Activated T-helper 2 cell treated with anti-CD3 and anti-CD28 coated beads, Interferon-gamma antibody, Interleukin-2, Interleukin-4, amounts not matched to agents 10 μg/mL and 5 μg/mL and 100 μg/mL, durations not matched to agents 14 hours and 24 hours and 36 hours (primary cell): ENCODE measurements at regions not wholly inside any gene's neighbourhood (a gene's known extent, or its start where the extent isn't known, plus 50 kb on each side); places are given as distances from the start of the nearest gene placed in this dataset.

Experiments used
- DNase-seq: peaks from one replicate; pipeline ENCODE4 v3.0.0; 2021; ENCODE audit warnings: low spot score
- H3K27ac Mint-ChIP-seq: one replicate; pipeline ENCODE4 v1.8.0; 2021; ENCODE audit warnings: mixed read lengths
- H3K27me3 Mint-ChIP-seq: one replicate; pipeline ENCODE4 v1.8.0; 2021; ENCODE audit warnings: low read depth, mixed read lengths
- H3K36me3 Mint-ChIP-seq: one replicate; pipeline ENCODE4 v1.8.0; 2021; ENCODE audit warnings: low read depth, mixed read lengths
- H3K4me1 Mint-ChIP-seq: one replicate; pipeline ENCODE4 v1.8.0; 2021; ENCODE audit warnings: low read depth, mixed read lengths
- H3K4me3 Mint-ChIP-seq: one replicate; pipeline ENCODE4 v1.8.0; 2021; ENCODE audit warnings: low read depth, mild to moderate bottlenecking, moderate library complexity, mixed read lengths
- H3K9me3 Mint-ChIP-seq: one replicate; pipeline ENCODE4 v1.8.0; 2021; ENCODE audit warnings: mixed read lengths
- intact Hi-C: fragments of 100-400 bp; cut with micrococcal nuclease; formaldehyde crosslinking; loops from one replicate; pipeline ENCODE4 v1.15.1; 2023

GRCh38 chr6:137755284-137755683 lies 111.8 kb upstream of the TNFAIP3 start:
- no peak for DNase-seq
- peaks cover 3% of the 10 kb centered on the region for H3K36me3 Mint-ChIP-seq
- no peaks in the 10 kb centered on the region for H3K27me3 Mint-ChIP-seq
- H3K4me1 Mint-ChIP-seq = peaks cover 34% of the 10 kb centered on the region
- no peaks in the 10 kb centered on the region for H3K9me3 Mint-ChIP-seq
- intact Hi-C loops = no loop called here
- H3K27ac Mint-ChIP-seq = no peak overlapping the region
- no peak overlapping the region for H3K4me3 Mint-ChIP-seq

DNA sequence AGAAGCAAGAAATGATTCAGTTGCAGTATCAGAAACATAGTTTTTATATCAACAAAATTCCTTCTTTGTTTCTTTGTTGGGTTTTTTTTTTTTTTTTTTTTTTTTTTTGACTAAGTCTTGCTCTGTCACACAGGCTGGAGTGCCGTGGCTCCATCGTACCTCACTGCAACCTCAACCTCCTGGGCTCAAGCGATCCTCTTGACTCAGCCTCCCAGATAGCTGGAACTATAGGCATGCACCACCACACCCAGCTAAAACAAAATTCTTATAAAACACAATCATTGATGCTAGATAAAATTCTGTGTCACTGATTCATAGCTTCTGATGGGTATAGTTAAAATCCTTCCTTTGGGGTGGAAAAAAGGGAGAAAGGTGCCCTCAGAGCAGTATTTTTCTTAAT lies 110.3 kb upstream of the TNFAIP3 start:
- DNase-seq = no peak
- Mint-ChIP-seq H3K4me3 (no peak overlapping the region), H3K4me1 (peaks cover 34% of the 10 kb centered on the region), H3K9me3 (no peaks in the 10 kb centered on the region), H3K27ac (no peak overlapping the region), H3K27me3 (no peaks in the 10 kb centered on the region), H3K36me3 (peaks cover 3% of the 10 kb centered on the region)
- intact Hi-C loops = no loop called here

GRCh38 chr6:137758661-137759060 lies 108.4 kb upstream of the TNFAIP3 start:
- peaks cover 32% of the 10 kb centered on the region for H3K4me1 Mint-ChIP-seq
- DNase-seq = no peak
- intact Hi-C loops = no loop called here
- no peak overlapping the region for H3K27ac Mint-ChIP-seq
- H3K36me3 Mint-ChIP-seq = peaks cover 3% of the 10 kb centered on the region
- H3K27me3 Mint-ChIP-seq = no peaks in the 10 kb centered on the region
- no peak overlapping the region for H3K4me3 Mint-ChIP-seq
- no peaks in the 10 kb centered on the region for H3K9me3 Mint-ChIP-seq

GRCh38 chr6:137759624-137760023 lies 107.4 kb upstream of the TNFAIP3 start:
- intact Hi-C loops = no loop called here
- H3K9me3 Mint-ChIP-seq = no peaks in the 10 kb centered on the region
- no peak for DNase-seq
- H3K36me3 Mint-ChIP-seq = peaks cover 3% of the 10 kb centered on the region
- no peaks in the 10 kb centered on the region for H3K27me3 Mint-ChIP-seq
- H3K4me1 Mint-ChIP-seq = peaks cover 30% of the 10 kb centered on the region
- H3K27ac Mint-ChIP-seq = no peak overlapping the region
- no peak overlapping the region for H3K4me3 Mint-ChIP-seq

GRCh38 chr6:137761072-137761471 lies 106.0 kb upstream of the TNFAIP3 start:
- H3K4me3 Mint-ChIP-seq = no peak overlapping the region
- H3K9me3 Mint-ChIP-seq = no peaks in the 10 kb centered on the region
- no peaks in the 10 kb centered on the region for H3K27me3 Mint-ChIP-seq
- no peaks in the 10 kb centered on the region for H3K36me3 Mint-ChIP-seq
- no peak overlapping the region for H3K27ac Mint-ChIP-seq
- peaks cover 20% of the 10 kb centered on the region for H3K4me1 Mint-ChIP-seq
- intact Hi-C loops = no loop called here
- DNase-seq = no peak

DNA sequence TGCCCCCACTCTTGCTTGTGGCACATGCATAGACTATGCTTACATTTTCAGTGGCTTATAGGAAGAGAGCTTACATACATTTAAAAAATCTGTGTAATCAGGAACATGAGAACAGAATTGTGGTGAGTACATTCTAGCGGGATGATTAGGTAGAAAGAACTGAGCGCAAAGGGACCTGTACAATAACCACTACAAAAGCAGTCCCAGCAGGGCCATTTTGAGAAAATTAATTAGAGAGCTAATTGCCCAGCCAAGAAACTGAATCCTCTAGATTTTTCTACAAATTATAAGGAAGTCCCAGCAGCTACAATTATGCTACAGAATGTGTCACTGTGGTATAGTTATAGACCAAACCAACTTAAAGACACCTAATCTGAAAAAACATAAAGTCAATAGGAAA lies 105.6 kb upstream of the TNFAIP3 start:
- intact Hi-C loops = no loop called here
- no peaks in the 10 kb centered on the region for H3K9me3 Mint-ChIP-seq

DNA sequence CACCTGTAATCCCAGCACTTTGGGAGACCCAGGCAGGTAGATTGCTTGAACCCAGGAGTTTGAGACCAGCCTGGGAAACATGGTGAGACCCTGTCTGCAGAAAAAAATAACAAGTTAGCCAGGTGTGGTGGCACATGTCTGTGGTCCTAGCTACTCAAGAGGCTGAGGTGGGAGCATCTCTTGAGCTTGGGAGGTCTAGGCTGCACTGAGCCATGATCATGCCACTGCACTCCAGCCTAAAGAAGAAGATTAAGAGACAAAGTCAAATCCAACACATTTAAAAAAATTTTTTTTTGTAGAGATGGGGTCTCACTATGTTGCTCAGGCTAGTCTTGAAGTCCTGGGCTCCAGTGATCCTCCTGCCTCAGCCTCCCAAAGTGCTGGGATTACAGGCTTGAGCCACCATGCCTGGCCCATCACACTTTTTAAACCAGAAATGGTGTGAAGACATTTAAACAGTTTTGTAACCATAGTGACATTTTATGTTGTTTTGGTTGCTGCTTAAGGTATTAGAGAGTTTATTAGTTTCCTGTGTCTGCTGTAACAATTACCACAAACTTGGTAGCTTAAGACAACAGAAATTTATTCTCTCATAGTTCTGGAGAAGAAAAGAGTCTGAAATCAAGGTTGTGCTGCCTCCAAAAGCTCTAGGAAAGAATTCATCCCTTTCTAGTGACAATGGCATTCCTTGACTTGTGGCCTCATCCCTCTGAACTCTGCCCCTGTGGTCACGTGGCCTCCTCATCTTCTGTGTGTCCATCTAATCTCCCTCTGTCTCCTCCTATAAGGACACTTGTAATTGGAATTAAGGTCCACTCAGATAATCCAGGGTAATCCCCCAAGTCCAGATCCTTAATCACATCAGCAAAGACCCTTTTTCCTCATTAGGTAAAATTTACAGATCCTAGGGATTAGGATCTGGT lies 104.6 kb upstream of the TNFAIP3 start:
- Mint-ChIP-seq H3K4me1 (peaks cover 25% of the 10 kb centered on the region), H3K27me3 (no peaks in the 10 kb centered on the region), H3K9me3 (peaks cover 4% of the 10 kb centered on the region), H3K27ac (no peak overlapping the region), H3K4me3 (no peak overlapping the region), H3K36me3 (no peaks in the 10 kb centered on the region)
- intact Hi-C loops = no loop called here
- no peak for DNase-seq

More for the DNA sequence above, 105.6 kb upstream of the TNFAIP3 start:
- H3K36me3 Mint-ChIP-seq = no peaks in the 10 kb centered on the region
- H3K27ac Mint-ChIP-seq = no peak overlapping the region
- DNase-seq = no peak
- no peaks in the 10 kb centered on the region for H3K27me3 Mint-ChIP-seq
- peaks cover 20% of the 10 kb centered on the region for H3K4me1 Mint-ChIP-seq
- H3K4me3 Mint-ChIP-seq = no peak overlapping the region

DNA sequence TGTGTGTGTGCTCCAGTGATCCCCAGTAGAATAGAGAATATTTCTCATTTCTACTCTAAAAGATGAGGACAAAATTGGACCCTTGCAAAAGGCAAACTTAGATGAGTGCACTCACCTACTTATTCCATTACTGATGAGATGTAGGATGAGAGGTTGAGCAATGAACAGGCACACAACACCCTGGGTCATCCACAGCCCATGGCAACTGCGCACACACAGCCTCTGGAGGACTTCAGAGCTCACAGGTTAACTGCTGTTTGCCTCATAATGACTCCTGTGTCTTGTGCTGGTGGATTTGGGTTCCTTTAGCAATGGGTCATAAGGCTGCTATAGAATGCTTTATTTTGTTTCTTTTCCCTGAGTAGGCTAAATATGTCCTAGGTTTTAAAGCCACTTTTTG lies 103.6 kb upstream of the TNFAIP3 start:
- Mint-ChIP-seq H3K4me3 (no peak overlapping the region), H3K27ac (no peak overlapping the region), H3K4me1 (peaks cover 28% of the 10 kb centered on the region), H3K36me3 (peaks cover 3% of the 10 kb centered on the region), H3K9me3 (peaks cover 4% of the 10 kb centered on the region), H3K27me3 (no peaks in the 10 kb centered on the region)
- no peak for DNase-seq
- intact Hi-C loops = no loop called here

DNA sequence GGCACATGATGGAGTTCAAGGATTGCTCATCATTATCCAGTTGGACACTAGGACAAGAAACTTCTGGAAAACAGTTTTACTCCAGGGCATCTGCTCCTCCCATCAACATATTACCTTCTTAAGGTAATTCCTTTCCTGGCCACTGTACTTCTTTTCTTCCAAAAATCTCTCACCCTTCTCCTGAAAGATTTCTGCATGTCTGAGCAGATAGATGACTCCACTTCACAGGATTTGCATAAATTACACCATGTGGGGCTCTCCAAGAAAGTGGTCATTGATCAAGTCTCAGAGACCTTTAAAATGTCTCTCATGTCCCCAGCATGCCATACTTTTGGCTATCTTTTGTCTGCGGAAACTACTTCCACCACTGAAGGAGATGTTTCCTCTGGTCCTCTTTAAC lies 103.2 kb upstream of the TNFAIP3 start:
- DNase-seq = no peak
- peaks cover 28% of the 10 kb centered on the region for H3K4me1 Mint-ChIP-seq
- H3K9me3 Mint-ChIP-seq = peaks cover 4% of the 10 kb centered on the region
- no peak overlapping the region for H3K27ac Mint-ChIP-seq
- intact Hi-C loops = loop anchor here (2.0 kb wide), 1 partner anchor 19 kb away; no protein-coding TSS in a partner anchor
- peaks cover 3% of the 10 kb centered on the region for H3K36me3 Mint-ChIP-seq
- H3K27me3 Mint-ChIP-seq = no peaks in the 10 kb centered on the region
- H3K4me3 Mint-ChIP-seq = no peak overlapping the region

DNA sequence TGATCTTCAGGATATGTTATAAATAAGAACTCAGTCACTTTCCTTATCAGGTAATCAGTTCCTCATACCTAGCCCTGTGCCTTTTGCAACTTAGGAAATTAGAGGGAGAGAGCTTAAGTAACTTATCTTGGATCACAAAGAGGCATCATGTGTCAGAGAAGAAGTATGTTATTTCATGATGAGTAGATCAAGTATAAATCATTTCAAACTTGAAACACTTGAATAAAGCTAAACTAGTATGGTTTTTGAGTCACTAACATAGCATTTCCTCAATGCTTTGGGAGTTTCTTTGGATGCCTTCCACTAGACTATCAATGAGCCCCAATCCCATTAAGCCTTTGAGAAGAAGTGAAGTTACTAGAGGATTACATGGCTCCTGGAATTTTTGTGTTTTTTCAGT lies 102.6 kb upstream of the TNFAIP3 start:
- Mint-ChIP-seq H3K36me3 (peaks cover 3% of the 10 kb centered on the region), H3K27ac (no peak overlapping the region), H3K9me3 (peaks cover 4% of the 10 kb centered on the region), H3K27me3 (no peaks in the 10 kb centered on the region), H3K4me3 (no peak overlapping the region), H3K4me1 (peaks cover 31% of the 10 kb centered on the region)
- DNase-seq = no peak
- intact Hi-C loops = loop anchor here (2.0 kb wide), 1 partner anchor 20 kb away; no protein-coding TSS in a partner anchor

DNA sequence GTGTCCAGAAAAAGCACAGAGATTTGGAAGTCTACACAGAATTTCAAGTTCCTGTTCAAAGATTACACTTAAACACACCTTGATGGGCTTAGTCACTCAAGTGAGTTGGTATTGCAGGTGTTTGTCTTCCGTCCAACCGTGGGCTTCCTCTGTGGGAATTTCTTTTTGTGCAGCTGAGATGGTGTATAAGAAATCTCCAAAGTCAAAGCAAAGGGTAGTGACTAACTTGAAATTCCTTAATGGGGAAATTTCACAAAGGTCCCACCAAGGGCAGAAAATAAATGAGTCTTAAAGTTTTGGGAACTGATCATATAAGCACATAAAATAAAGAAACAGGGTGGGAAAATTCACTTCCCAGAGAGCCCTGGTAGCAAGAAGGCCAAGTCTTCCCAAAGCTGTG lies 102.0 kb upstream of the TNFAIP3 start:
- DNase-seq = no peak
- Mint-ChIP-seq H3K4me3 (no peak overlapping the region), H3K9me3 (peaks cover 4% of the 10 kb centered on the region), H3K27me3 (no peaks in the 10 kb centered on the region), H3K36me3 (peaks cover 3% of the 10 kb centered on the region), H3K27ac (no peak overlapping the region), H3K4me1 (peaks cover 31% of the 10 kb centered on the region)
- intact Hi-C loops = loop anchor here (2.0 kb wide), 1 partner anchor 20 kb away; no protein-coding TSS in a partner anchor

DNA sequence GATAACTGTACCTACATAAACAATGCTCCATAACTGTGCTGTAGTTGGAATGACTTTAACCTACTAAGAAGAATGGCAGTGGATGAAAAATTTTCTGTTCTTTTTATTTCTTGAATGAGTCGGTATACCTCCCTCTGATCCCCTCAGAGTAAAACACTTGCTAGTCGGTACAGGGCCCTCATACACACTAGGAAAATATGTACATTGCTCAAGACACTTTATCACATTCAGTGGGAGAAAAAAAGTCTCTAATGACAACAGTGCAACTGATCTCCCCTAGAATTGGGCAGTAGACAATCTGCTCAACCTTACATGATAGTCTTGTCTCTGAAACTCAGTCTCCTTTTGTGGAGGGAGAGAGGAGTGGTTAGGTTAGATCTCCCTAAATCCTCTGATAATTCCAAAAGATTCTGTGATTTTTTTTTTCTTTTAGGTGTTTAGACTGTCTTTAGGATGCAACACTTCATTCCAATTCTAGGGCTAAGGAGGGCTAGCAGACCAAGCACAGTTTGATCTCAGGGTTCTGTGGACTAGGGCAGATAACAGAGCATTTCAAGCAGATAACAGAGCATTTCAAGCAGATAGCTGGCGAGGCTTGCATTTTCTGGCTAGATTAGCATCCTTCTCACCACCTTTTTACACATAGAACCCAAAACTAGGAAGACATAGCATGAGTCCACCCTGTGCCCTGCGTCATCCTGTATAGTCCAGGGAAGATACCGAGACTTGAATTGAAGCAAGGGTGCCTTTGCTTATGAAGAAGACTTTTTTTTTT lies 100.3 kb upstream of the TNFAIP3 start:
- Mint-ChIP-seq H3K9me3 (peaks cover 4% of the 10 kb centered on the region), H3K4me1 (peaks cover 31% of the 10 kb centered on the region), H3K27me3 (no peaks in the 10 kb centered on the region), H3K36me3 (peaks cover 3% of the 10 kb centered on the region), H3K4me3 (no peak overlapping the region), H3K27ac (peak overlapping the region; percentile 9)
- DNase-seq = no peak
- intact Hi-C loops = no loop called here

DNA sequence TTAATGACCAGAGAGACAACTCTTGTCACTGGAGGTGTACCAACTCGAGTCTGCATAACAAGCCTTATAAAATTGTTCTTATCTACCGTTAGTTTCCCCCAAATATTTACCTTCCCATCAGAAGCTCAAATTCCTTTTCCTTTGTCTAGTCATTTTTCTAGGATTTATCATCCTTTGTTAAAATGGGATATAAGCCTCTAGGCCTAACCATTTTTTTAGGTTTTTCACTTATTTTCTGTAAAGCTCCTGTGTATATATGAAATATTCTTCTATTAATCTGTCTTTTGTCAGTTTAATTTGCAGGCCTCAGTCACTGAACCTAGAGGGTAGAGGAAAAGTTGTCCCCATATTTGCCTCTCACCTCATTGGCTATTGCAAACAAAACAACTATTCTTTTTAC lies 99.6 kb upstream of the TNFAIP3 start:
- Mint-ChIP-seq H3K27ac (peak overlapping the region; percentile 94), H3K36me3 (peaks cover 3% of the 10 kb centered on the region), H3K4me3 (no peak overlapping the region), H3K9me3 (peaks cover 4% of the 10 kb centered on the region), H3K4me1 (peaks cover 31% of the 10 kb centered on the region), H3K27me3 (no peaks in the 10 kb centered on the region)
- no peak for DNase-seq
- intact Hi-C loops = no loop called here
